ENCODE measurements at regions not wholly inside any gene's neighbourhood (a gene's known extent, or its start where the extent isn't known, plus 50 kb on each side); places are given as distances from the start of the nearest gene placed in this dataset.

- DNase-seq, result peak; percentile 77
Observed at GRCh38 chr21:30986965-30987364, 51.3 kb downstream of the KRTAP19-8 start.

GRCh38 chr21:30984889-30985288, 53.4 kb downstream of the KRTAP19-8 start:
- peak; percentile 95 for DNase-seq

- DNase-seq, result peak; percentile 86
Observed at GRCh38 chr21:30981403-30981802, 56.9 kb downstream of the KRTAP19-8 start.

GRCh38 chr21:30979054-30979453, 59.2 kb downstream of the KRTAP19-8 start:
- DNase-seq, result no peak

GRCh38 chr21:30964283-30964682, 74.0 kb downstream of the KRTAP19-8 start:
- no peak for DNase-seq

- DNase-seq, result no peak
Observed at GRCh38 chr21:30963502-30963901, 74.8 kb downstream of the KRTAP19-8 start.

GRCh38 chr21:30962013-30962412, 76.3 kb downstream of the KRTAP19-8 start:
- DNase-seq, result peak; percentile 3

GRCh38 chr21:30958741-30959140, 77.4 kb upstream of the KRTAP11-1 start:
- DNase-seq, result no peak

- DNase-seq, result no peak
Observed at GRCh38 chr21:30957010-30957409, 75.6 kb upstream of the KRTAP11-1 start.

GRCh38 chr21:30953605-30954004, 72.2 kb upstream of the KRTAP11-1 start:
- no peak for DNase-seq

GRCh38 chr21:30947141-30947540, 65.8 kb upstream of the KRTAP11-1 start:
- no peak for DNase-seq

GRCh38 chr21:30943920-30944319, 62.5 kb upstream of the KRTAP11-1 start:
- no peak for DNase-seq

GRCh38 chr21:30943243-30943642, 61.9 kb upstream of the KRTAP11-1 start:
- DNase-seq, result no peak

GRCh38 chr21:30942192-30942591, 60.8 kb upstream of the KRTAP11-1 start:
- DNase-seq, result no peak

- no peak for DNase-seq
Observed at GRCh38 chr21:30936207-30936606, 54.8 kb upstream of the KRTAP11-1 start.

GRCh38 chr21:30935889-30936168, 54.4 kb upstream of the KRTAP11-1 start:
- no peak for DNase-seq

GRCh38 chr21:30935121-30935888, 53.9 kb upstream of the KRTAP11-1 start:
- DNase-seq, result no peak

GRCh38 chr21:30932686-30933085, 51.3 kb upstream of the KRTAP11-1 start:
- no peak for DNase-seq
